Endothelial cell of umbilical vein (primary cell): ENCODE measurements at regions not wholly inside any gene's neighbourhood (a gene's known extent, or its start where the extent isn't known, plus 50 kb on each side); places are given as distances from the start of the nearest gene placed in this dataset.

Source experiments
- BruUV-seq: library from RNA; stranded (reverse); fragments of 400-500 nt; replicated peaks from 2 replicates; lab custom pipeline; 2021; lab: Mats Ljungman, UMichigan
- CTCF ChIA-PET: fragments of 300-600, 350-600 bp; sonication (Branson Sonifier 250); formaldehyde crosslinking; loops from one replicate; lab custom pipeline; 2021; ENCODE audit warnings: antibody characterized with exemption, inconsistent platforms; lab: Charles Lee
- POLR2A ChIA-PET: fragments of 300-600, 350-600 bp; sonication (Branson Sonifier 250); formaldehyde crosslinking; loops from one replicate; lab custom pipeline; 2021; ENCODE audit warnings: antibody characterized with exemption, inconsistent platforms; lab: Charles Lee
- DNase-seq: peaks from one replicate; pipeline ENCODE4 v3.0.0-alpha.2; 2011; ENCODE audit warnings: low read depth, low spot score
- FAIRE-seq: peaks from 2 replicates; lab custom pipeline; 2011; peaks lifted over from hg19 to GRCh38; lab: Jason Lieb, UNC
- H2AFZ ChIP-seq: 2 replicates; pipeline ENCODE4 v1.6.0; 2012; ENCODE audit warnings: low read depth, low read length, control low read depth, inconsistent platforms
- H3K27ac ChIP-seq: 2 replicates; pipeline ENCODE4 v1.5.1; 2011; ENCODE audit warnings: low read depth, mild to moderate bottlenecking, control low read depth, low read length, moderate library complexity; ENCODE audit not compliant: insufficient read depth
- H3K27me3 ChIP-seq, 2 experiments: 2 replicates each; pipeline versions ENCODE4 v1.6.0 to v1.6.1; 2011; ENCODE audit warnings: low read length in 2 of 2, mixed read lengths in 1 of 2; ENCODE audit not compliant: control insufficient read depth in 2 of 2, insufficient read depth in 2 of 2
- H3K36me3 ChIP-seq, 2 experiments: 2 replicates in 1 of 2; 3 replicates in 1 of 2; pipeline ENCODE4 v1.5.1; 2011; ENCODE audit warnings: low read length in 2 of 2, mild to moderate bottlenecking in 1 of 2, moderate library complexity in 1 of 2; ENCODE audit not compliant: control insufficient read depth in 2 of 2, insufficient read depth in 2 of 2; ENCODE audit errors: extremely low read depth in 1 of 2
- H3K4me1 ChIP-seq: 3 replicates; pipeline ENCODE4 v1.5.1; 2011; ENCODE audit warnings: mild to moderate bottlenecking, low read length; ENCODE audit not compliant: control insufficient read depth, insufficient read depth; ENCODE audit errors: extremely low read depth
- H3K4me2 ChIP-seq: 2 replicates; pipeline ENCODE4 v1.6.1; 2011; ENCODE audit warnings: low read length, control low read depth, mixed read lengths; ENCODE audit not compliant: insufficient read depth
- H3K4me3 ChIP-seq, 3 experiments: fragments of 200-600 bp in 1 of 3; sonication (generic), shearing (Covaris generic) in 1 of 3; replicated peaks in 1 of 3; 2 replicates each; pipeline ENCODE4 v1.5.1; 2011 to 2016; ENCODE audit warnings: control low read depth in 3 of 3, low read length in 3 of 3, mild to moderate bottlenecking in 2 of 3, inconsistent platforms in 1 of 3, low read depth in 1 of 3, moderate library complexity in 1 of 3; ENCODE audit not compliant: insufficient read depth in 1 of 3
- H3K79me2 ChIP-seq: 2 replicates; pipeline ENCODE4 v1.6.0; 2012; ENCODE audit warnings: low read length, inconsistent platforms; ENCODE audit not compliant: control insufficient read depth, insufficient read depth
- H3K9ac ChIP-seq: replicated peaks from 2 replicates; pipeline ENCODE3; 2011; ENCODE audit warnings: low read length, control low read depth; ENCODE audit not compliant: insufficient read depth; ENCODE audit errors: extremely low read depth
- H3K9me1 ChIP-seq: replicated peaks from 3 replicates; pipeline ENCODE4 v1.6.0; 2011; ENCODE audit warnings: mild to moderate bottlenecking, low read length; ENCODE audit not compliant: control insufficient read depth, insufficient read depth; ENCODE audit errors: extremely low read depth
- H3K9me3 ChIP-seq: replicated peaks from 2 replicates; pipeline ENCODE4 v1.5.1; 2012; ENCODE audit warnings: low read length, inconsistent platforms; ENCODE audit not compliant: control insufficient read depth, insufficient read depth
- H4K20me1 ChIP-seq: replicated peaks from 2 replicates; pipeline ENCODE3; 2011; ENCODE audit warnings: mild to moderate bottlenecking, low read length; ENCODE audit not compliant: control insufficient read depth, insufficient read depth; ENCODE audit errors: extremely low read depth
- CTCF ChIP-seq, 2 donors: IDR thresholded peaks; 1 replicate in 1 of 2; 2 replicates in 1 of 2; pipeline ENCODE4 v1.5.1; 2011; ENCODE audit warnings: low read length in 2 of 2, mild to moderate bottlenecking in 2 of 2, moderate library complexity in 2 of 2, control low read depth in 1 of 2, inconsistent platforms in 1 of 2, low read depth in 1 of 2; ENCODE audit not compliant: insufficient read depth in 1 of 2; ENCODE audit errors: extremely low read depth in 1 of 2
- EZH2 ChIP-seq: IDR thresholded peaks from 2 replicates; pipeline ENCODE4 v1.6.1; 2012; ENCODE audit warnings: borderline replicate concordance, low read depth, mild to moderate bottlenecking, moderate library complexity, low read length, inconsistent platforms; ENCODE audit not compliant: severe bottlenecking
- FOS ChIP-seq: IDR thresholded peaks from 2 replicates; pipeline ENCODE4 v1.6.1; 2011; ENCODE audit warnings: mild to moderate bottlenecking, low read length, moderate library complexity, borderline replicate concordance; ENCODE audit not compliant: insufficient read depth
- GATA2 ChIP-seq: IDR thresholded peaks from 2 replicates; pipeline ENCODE4 v1.7.0; 2011; ENCODE audit warnings: low read depth, mild to moderate bottlenecking, moderate library complexity, mixed read lengths, low read length; ENCODE audit not compliant: insufficient read length, insufficient read depth
- JUN ChIP-seq: IDR thresholded peaks from 2 replicates; pipeline ENCODE4 v1.6.1; 2011; ENCODE audit warnings: borderline replicate concordance, low read depth; ENCODE audit not compliant: insufficient read length, insufficient read depth
- MAX ChIP-seq: IDR thresholded peaks from 2 replicates; pipeline ENCODE4 v1.6.1; 2011; ENCODE audit not compliant: insufficient read depth, insufficient read length
- MYC ChIP-seq: IDR thresholded peaks from one replicate; pipeline ENCODE4 v1.6.1; 2011; ENCODE audit warnings: mild to moderate bottlenecking, low read depth, low read length
- POLR2A ChIP-seq: IDR thresholded peaks from 2 replicates; pipeline ENCODE4 v1.6.1; 2012; ENCODE audit warnings: low read depth, mild to moderate bottlenecking, control low read depth, low read length
- POLR2AphosphoS5 ChIP-seq: IDR thresholded peaks from 2 replicates; pipeline ENCODE4 v1.6.1; 2012; ENCODE audit warnings: low read depth, mild to moderate bottlenecking, control low read depth, low read length, moderate library complexity; ENCODE audit not compliant: insufficient read depth
- dilution Hi-C: fragments of 300-500 bp; cut with MboI; formaldehyde crosslinking; loops from one replicate; pipeline ENCODE4 v1.15.0; 2019; ENCODE audit warnings: low sequenced_read_pairs; ENCODE audit not compliant: extremely low pct_ligation_motif_present
- intact Hi-C: fragments of 100-400 bp; cut with micrococcal nuclease; formaldehyde crosslinking; loops from one replicate; pipeline ENCODE4 v1.10.0; 2022

GRCh38 chr9:86721226-86721781, 226.0 kb downstream of the GAS1 start:
- H3K79me2 ChIP-seq, result no peaks in the 10 kb centered on the region
- no peak overlapping the region for H3K4me2 ChIP-seq
- no peaks in the 10 kb centered on the region for H3K36me3 ChIP-seq
- no peaks in the 10 kb centered on the region for H4K20me1 ChIP-seq
- FAIRE-seq, result no peak
- POLR2A ChIA-PET, result interaction anchor here (0.6 kb wide), 1 partner anchor 14 kb away, joined by 4 read pairs; no protein-coding TSS in a partner anchor
- no peak overlapping the region for H3K4me3 ChIP-seq
- dilution Hi-C loops, result no loop called here
- H3K27ac ChIP-seq, result no peak overlapping the region
- no peak overlapping the region for H3K9ac ChIP-seq
- H3K9me3 ChIP-seq, result no peaks in the 10 kb centered on the region
- H2AFZ ChIP-seq, result no peak overlapping the region
- no TSS peak for BruUV-seq
- CTCF ChIA-PET, result no interaction called here
- H3K9me1 ChIP-seq, result no peaks in the 10 kb centered on the region
- no peak for DNase-seq
- intact Hi-C loops, result no loop called here
- no peaks in the 10 kb centered on the region for H3K4me1 ChIP-seq
- TF ChIP-seq EZH2, result no peak
- no peaks in the 10 kb centered on the region for H3K27me3 ChIP-seq

- no peak for TF ChIP-seq MAX
- no peak for TF ChIP-seq JUN
- no peak for TF ChIP-seq CTCF (IDR thresholded peaks at IDR 0.05; ENCODE audit: extremely low read depth in 1 of 2, insufficient read depth in 1 of 2, low read depth in 1 of 2, low read length in 2 of 2)
- no peak for TF ChIP-seq GATA2
- no peak for TF ChIP-seq EZH2
- no peak for TF ChIP-seq POLR2AphosphoS5
- no peak for TF ChIP-seq FOS
- no peak for TF ChIP-seq POLR2A
- TF ChIP-seq MYC, result no peak
- no peak overlapping the region for H2AFZ ChIP-seq
- POLR2A ChIA-PET, result no interaction called here
- CTCF ChIA-PET, result no interaction called here
- H3K9me3 ChIP-seq, result no peaks in the 10 kb centered on the region
- H3K79me2 ChIP-seq, result no peaks in the 10 kb centered on the region
- no TSS peak for BruUV-seq
- no peak overlapping the region for H3K27ac ChIP-seq
- intact Hi-C loops, result no loop called here
- no peaks in the 10 kb centered on the region for H3K36me3 ChIP-seq
- no peaks in the 10 kb centered on the region for H3K27me3 ChIP-seq
- dilution Hi-C loops, result no loop called here
- DNase-seq (no peak), FAIRE-seq (no peak)
- H3K9ac ChIP-seq, result no peak overlapping the region
- no peak overlapping the region for H3K4me2 ChIP-seq
- no peaks in the 10 kb centered on the region for H3K9me1 ChIP-seq
- H4K20me1 ChIP-seq, result no peaks in the 10 kb centered on the region
- no peak overlapping the region for H3K4me3 ChIP-seq
- H3K4me1 ChIP-seq, result no peaks in the 10 kb centered on the region
Measured at GRCh38 chr9:86720639-86721225, 226.6 kb downstream of the GAS1 start.
